GM19438 (cell line): ENCODE measurements at regions not wholly inside any gene's neighbourhood (a gene's known extent, or its start where the extent isn't known, plus 50 kb on each side); places are given as distances from the start of the nearest gene placed in this dataset.
"Not testable (repeated sequence)": the region's sequence is repeated elsewhere in the genome, so short reads cannot be mapped to it uniquely, and the experiment has no call there.

Source experiments
- ATAC-seq: cut with Tn5 transposase; IDR thresholded peaks from one replicate; pipeline ENCODE4 v1.9.1; 2021; ENCODE audit warnings: low read depth; ENCODE audit not compliant: unreplicated experiment

DNA sequence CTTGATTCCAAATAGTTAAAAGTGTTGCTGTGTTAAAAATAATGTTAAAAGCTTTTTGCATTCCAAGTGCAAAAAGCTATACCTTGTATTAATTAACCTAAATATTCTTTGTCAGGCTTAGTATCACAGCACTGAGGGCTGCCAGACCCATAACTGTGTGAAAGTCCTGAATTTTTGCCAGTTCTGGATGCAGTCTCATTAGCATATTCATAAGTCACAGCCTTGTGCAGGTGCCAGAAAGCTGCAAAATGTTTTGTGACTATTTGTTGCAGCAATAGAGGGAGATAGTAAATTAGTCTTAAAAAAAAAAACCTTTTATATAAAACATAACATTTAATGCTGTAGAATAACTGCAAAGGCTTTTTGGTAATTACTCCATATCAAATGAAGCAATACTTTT, 56.6 kb downstream of the SLITRK1 start:
- no peak for ATAC-seq

DNA sequence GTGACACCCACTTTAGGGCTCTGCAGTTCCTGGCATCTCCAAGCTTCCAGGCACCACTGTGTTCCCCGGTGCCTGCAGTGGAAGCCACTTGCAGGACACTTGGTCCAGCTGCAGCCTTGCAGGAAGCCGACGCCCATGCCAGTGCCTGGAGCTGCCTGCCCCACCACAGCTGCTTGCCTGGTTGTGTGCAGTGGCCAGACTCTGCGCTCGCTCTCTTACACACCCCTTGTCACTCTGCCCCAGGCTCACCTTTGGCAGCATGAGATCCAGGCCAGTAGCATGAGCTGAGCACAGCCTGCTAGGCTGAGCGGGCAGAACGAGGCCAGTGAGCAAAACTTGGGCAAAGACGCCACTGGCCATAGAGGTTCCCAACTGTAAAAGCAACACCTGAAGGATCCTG, 57.7 kb downstream of the SLITRK1 start:
- no peak for ATAC-seq

DNA sequence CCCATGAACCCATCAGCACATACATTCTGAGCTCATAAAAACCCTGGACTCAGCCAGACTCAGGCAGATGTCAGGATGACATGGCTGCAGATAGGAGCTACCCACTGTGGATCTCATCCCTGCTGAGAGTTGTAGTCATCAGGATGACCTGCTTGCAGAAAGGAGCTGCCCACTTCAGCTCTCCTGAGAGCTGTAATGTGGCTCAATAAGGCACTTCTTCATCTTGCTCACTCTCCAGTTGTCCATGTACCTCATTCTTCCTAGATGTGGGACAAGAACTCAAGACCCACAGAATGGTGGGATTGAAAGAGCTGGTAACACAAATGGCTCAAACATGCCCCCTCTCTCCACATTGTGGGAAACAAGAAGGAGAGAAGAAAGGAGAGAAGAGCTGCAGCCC, 58.2 kb downstream of the SLITRK1 start:
- ATAC-seq: no peak

DNA sequence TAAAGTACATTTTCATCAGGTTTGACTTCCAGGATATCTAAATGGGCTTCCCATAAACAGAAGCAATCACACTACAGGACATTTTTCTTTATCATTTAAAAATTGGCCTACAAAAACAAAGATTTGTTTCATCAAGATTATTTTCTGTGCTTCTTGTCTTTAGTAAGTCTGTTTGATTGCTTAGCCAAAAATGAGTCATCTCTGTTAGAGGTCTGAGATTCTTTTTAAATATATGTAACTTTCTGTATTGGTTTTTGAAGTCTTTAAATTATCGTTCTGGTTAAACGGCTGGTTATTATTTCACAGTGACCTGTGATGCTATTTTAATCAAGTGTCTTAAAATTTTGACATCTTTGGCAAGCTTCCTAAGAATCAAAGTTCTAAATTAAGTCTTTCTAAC, 62.7 kb downstream of the SLITRK1 start:
- no peak for ATAC-seq

DNA sequence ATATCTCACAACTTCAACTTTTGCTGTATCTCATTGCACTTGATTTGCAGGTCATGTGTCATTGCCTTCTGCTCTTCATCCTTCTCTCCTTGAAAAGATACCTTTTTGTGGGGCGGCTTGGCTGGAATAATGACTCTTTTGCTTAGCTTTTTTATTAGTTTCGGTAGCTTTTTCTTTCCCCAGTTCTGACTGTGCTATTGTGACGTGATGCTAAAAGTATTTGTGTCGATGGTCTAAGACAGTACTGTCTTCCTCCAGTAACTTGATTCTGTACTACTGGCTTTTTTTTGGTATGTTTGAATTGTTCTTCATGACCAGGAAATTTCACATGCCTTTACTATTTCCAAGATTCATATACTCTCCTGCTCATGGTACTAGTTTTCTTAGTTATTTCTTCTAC, 63.1 kb downstream of the SLITRK1 start:
- ATAC-seq: no peak

DNA sequence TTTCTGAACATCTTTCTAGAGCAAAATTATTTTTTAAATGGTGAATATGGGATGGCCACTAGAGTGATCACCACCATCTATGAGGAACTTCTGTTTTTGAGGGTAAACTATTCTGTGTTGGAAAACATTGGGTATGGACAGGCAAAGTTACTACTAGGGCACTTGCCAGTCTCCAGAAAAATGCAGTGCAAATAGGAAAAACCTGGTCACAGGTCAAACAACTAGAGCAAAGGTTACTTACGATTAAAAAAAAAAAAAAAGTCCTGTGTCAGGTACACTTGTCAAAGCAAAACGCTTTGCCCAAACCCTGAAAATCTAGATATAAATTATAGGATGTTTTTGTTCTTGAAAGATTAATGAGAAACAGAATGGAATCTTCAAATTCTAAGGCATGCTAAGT, 66.2 kb downstream of the SLITRK1 start:
- no peak for ATAC-seq

DNA sequence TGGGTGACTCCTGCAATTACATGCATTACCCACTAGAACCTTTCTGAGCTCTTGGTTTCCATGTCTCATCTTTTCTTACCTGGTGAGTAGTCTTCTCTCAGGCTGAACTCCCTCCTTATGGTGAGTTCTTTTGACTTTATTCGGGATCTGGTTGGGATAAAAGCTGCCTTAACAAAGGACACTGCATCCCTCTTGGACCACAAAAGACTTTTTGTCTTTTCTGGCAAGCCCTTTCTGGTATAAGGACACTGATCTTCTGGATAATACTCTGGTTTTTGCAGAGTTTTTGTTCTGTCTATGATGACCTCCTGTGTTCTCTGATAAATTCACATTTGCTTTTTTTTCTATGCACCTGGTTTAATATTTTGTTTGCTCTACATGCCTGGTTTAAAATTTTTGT, 66.7 kb downstream of the SLITRK1 start:
- ATAC-seq: no peak

DNA sequence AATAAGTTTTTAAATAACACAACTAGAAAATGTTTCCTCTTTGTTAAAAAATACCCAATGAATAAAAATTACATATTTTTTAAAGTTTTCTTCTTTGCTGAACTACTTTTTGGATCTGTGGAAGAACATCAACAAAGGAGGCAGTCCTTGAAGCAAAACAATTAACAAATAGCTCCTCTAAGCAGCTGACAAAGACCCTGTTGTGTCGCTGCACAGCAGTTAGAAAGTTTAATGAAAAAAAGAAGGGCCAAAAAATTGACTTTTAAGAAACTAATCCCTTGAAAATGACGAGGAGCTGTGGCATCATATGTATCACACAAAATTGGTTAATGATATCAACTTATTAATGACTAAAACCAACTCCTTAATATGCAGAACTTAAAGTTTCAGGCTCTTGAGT, 72.1 kb downstream of the SLITRK1 start:
- no peak for ATAC-seq

DNA sequence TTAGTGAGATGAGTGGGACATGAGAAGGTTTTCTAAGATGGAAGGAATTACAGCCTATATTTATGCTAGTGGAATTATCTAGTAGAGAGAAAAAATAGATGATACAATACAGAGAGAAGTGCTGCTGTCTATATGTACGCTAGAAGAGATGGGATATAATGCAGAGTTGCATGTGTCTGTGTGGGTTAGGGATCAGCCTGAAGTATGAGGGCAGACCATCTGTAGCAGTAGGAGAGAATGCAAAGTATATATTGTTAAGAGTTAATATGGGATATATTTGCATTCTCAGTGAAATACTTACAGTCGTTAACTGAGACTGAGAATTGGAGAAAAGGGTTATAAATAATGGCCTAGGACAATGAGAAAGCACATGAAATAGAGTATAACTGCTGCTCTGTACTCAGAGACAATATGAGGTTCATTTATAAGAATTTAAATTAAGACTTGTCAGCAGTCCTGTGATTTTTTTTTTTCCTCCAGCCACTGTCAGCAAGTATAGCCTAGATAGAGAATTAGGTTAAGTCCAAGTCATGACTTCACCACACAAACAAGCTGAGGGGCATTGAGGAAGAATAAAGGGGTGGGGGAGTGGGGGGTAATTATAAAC, 77.8 kb downstream of the SLITRK1 start:
- no peak for ATAC-seq

DNA sequence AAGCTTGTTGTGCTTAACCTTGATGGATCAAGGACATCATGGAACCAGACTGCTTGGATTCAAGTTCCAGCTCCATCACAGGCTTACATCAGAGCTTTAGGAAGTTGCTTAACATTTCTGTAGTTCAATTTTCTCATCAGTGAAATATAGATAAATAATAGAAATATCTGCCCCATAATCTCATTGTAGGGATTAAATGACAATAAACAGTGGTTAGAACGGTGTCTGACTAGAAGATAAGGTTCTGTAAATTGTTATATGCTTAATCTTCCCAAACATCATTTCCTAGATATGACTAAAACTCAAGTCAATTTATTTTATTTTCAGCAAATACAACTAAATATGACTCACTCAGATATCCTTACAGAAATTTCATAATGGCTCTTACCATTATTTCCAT, 83.5 kb downstream of the SLITRK1 start:
- no peak for ATAC-seq

DNA sequence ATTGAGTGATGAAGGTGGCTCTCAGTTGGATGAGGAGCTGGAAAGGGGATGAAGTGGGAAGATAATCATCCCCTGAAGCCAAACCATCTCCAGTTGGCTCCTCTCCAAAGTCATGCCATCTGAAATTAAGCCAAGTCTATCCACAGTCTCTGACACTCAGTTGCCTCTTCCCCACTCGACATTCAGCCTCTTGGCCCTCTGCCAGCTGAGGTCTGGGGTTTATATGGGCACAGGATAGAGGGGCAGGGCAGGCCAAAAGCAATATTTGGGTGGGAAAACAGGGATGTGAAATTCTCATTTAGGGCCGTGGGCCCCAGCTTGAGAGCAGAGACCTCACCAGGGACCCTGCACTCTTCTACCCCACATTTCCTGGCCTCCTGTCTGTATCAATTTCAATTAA, 85.9 kb downstream of the SLITRK1 start:
- ATAC-seq: no peak

DNA sequence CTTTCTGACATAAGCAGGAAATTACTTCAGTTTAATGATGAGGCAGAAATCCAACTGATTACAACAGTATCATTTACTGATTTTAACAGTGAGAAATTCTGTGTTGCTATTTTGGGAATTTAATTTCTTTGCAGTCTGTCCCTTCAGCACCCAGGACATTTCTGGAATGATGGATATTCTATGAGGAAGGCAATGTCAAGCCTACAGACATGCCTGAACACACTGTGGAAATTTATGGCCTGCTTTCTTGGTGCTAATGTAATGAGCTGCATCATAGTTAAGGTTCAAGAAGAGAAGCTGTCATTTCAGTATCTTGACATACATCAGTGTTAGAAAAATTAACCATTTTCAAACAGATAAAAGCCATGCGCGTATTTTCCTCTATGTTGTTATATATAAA, 87.7 kb downstream of the SLITRK1 start:
- no peak for ATAC-seq

DNA sequence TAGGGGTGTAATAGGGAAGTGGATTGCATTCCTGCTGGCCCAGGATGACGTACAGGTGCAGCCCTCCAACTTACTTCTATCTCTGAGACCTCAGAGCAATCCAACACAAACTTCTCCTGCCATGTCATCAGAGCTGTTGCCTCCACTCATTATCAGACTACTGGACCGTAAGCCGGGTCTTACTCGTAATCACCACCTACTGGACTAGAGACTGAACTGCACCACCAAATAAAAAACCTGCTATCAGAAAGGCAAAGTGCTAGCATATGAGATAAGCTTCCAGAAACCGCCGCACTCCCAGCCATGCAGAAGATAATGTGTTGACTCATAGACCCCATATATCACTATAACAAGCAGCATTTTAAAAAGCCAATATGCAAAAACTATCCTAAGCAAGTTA, 102.0 kb downstream of the SLITRK1 start:
- ATAC-seq: no peak

DNA sequence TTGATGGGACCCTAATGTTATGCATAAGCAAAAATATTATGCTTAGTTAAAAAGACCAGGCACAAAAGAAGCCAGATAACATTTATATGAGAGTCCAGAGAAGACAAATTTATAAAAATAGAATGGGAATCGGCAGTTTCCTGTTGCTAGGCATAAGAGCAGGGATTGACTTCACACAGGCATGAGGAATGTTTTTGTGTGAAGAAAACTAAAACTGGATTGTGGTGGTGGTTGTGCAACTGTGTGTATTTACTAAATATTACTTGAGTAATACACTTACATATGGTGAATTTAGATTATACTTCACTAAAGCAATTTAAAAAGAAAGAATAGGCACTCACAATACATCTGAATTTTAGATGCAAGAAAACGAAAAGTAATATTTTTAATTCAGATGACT, 108.3 kb downstream of the SLITRK1 start:
- no peak for ATAC-seq

DNA sequence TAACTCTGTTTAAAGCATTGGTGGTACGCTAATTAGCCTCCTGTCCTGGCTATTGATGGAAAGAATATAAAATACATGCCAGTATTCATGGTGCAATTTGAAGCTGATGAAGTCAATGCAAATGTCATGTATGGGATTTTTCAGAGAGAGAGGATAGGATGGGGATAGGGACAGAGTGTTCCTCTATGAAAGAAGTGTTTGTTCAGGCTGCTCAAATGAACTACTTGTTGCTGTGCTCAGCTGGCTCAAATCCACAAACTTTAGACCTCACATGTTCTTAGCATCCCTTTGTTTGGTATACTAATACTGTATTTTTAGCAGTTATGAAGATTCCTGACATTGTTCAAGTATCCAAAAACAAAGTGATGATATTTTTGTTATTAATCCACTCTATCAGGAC, 116.5 kb downstream of the SLITRK1 start:
- ATAC-seq: no peak

DNA sequence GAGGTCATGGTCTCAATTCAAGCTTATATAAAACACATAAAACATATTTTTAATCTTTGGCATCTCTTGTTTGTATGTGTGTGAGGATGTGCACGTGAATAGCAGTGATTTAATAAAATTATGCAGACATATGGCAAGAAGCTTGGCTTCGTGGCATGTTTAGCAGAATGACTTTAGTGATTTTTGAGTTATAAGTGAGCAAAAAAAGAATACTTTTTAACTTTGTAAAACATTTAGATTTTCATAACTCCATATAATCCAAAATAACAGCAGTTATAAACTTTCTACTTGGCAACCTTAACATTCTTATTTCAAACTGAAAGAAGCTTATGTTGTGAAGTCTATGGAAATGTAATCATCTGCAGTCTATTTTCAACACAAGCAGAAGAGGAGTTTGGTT, 120.6 kb downstream of the SLITRK1 start:
- ATAC-seq: no peak

DNA sequence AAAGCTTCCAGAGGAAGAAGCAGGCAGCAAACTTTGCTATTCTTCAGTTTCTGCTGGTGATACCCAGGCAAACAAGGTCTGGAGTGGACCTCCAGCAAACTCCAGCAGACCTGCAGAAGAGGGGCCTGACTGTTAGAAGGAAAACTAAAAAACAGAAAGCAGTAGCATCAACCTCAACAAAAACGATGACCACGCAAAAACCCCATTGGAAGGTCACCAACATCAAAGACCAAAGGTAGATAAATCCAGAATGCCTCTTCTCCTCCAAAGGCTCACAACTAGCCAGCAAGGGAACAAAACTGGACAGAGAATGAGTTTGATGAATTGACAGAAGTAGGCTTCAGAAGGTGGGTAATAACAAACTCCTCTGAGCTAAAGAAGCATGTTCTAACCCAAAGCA, 127.1 kb downstream of the SLITRK1 start:
- not testable (repeated sequence) for ATAC-seq

DNA sequence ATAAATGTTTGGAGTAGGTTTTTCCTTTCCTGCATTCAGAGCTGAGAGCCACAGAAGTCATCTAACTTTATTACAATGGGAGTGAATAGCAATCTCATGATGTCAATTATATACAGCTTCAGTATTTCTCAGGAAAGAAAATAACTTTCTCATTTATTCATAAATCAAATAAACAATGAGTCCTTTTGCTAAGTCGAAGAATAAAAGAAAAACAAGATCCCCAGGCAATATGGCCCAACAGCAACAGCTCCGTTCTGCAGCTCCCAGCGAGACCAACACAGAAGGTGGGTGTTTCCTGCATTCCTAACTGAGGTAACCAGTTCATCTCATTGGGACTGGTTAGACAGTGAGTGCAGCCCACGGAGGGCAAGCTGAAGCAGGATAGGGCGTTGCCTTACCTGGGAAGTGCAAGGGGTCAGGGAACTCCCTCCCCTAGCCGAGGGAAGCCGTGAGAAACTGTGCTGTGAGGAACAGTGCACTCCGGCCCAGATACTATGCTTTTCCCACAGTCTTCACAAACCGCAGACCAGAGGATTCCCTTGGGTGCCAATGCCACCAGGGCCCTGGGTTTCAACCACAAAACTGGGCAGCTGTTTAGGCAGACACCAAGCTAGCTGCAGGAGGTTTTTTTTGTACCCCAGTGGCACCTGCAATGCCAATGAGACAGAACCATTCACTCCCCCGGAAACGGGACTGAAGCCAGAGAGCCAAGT, 128.2 kb downstream of the SLITRK1 start:
- ATAC-seq: no peak

DNA sequence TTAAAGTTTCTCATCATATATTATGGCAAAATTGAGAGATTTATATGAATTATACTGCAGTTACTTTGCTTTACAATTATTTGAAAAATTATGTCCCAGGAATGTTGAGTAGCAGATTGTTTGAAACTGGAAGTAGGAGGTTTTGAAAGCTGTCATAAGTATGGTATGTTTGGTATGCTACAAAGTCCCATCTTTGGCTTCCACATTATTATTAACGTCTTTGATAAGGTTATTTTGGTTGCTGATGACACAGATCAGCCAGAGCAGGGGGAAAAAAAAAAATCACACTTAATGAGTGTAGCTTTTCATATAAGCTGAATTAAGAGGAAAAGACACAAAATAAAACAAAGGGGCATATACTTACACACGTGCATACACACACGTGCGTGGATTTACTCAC, 130.1 kb downstream of the SLITRK1 start:
- no peak for ATAC-seq

DNA sequence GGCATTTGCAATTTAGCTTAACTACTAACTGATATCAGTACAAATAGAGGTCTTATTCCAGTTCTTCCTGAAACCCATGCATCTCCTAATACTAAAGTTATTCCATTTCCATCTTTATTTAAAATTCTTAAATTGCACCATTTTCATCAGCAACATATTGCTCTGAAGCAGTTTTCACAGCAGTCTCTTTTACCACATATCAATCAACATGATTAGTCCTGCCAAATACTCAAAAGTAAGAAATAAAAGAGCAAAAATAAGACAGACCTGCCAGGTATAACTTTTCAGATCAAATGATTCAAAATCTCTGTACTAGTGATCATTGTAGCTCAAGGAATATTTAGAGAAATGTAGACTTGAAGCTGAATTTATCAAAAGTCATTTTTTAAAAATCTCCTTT, 141.7 kb downstream of the SLITRK1 start:
- ATAC-seq: no peak

DNA sequence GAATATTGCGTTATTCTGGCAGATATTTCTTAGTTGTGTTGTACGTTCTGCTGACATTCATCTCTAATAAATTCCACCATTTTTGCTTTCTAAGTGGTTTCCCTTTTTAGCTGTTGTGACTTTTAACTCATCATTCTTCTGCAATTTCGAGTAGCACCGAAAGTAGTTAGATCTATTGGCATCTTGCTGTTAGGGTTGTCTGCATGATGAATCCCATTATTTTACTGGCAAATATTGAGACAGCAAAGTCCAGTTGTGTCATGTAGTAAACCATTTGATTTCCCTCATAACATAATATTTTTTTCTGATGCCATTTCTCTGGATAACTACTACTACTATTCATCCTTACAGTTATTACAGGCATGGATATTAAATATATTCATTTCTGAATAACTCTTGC, 143.9 kb downstream of the SLITRK1 start:
- ATAC-seq: no peak

DNA sequence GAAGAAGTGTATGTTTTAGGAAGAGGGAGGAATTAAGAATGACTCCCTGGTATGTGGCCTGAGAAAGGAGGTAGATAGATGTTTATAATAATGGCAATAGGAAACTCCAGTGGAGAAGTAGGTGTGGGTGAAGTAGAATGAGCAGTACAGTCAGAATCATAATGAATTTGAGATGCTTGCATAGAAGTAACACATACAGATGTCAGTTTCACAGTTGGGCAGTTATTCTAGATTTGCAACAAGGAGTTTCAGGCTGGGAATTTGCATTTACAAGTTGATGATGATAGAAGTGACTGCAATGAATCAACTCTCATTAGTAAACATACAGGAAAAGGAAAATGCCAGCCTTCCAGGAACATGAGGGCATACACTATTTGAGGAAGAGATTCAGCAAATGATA, 149.0 kb downstream of the SLITRK1 start:
- no peak for ATAC-seq

DNA sequence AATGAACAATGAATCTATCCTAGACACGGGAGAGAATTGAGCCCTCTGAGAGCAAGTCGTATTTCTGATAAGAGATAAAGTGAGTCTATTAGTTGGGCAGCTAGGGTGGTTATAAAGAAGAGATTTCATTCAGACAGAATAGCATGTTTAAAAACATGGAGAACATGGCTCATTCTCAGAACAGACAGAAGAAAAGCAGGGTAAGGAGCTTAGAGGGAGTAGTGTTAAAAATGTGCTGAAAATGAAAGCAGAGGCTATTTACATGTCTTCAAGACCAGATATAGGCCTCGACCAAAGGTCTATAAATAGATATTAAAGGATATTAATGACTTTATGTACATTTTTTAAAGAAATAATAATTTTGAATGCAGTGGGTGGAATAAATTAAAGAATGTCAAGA, 149.5 kb downstream of the SLITRK1 start:
- ATAC-seq: no peak
